B cell (primary cell): ENCODE measurements at regions not wholly inside any gene's neighbourhood (a gene's known extent, or its start where the extent isn't known, plus 50 kb on each side); places are given as distances from the start of the nearest gene placed in this dataset.
"Not testable (repeated sequence)": the region's sequence is repeated elsewhere in the genome, so short reads cannot be mapped to it uniquely, and the experiment has no call there.

Experiments
- CTCF ChIP-seq: fragments of 200-600 bp; IDR thresholded peaks from one replicate; pipeline ENCODE4 v1.8.0; 2022; ENCODE audit warnings: antibody characterized with exemption, mild to moderate bottlenecking
- EZH2 ChIP-seq: IDR thresholded peaks from 2 replicates; pipeline ENCODE4 v1.6.1; 2012; ENCODE audit warnings: borderline replicate concordance, low read depth, mild to moderate bottlenecking, moderate library complexity, low read length; ENCODE audit not compliant: insufficient read depth, poor library complexity, severe bottlenecking

GRCh38 chr2:163893444-163893843 lies 157.6 kb upstream of the FIGN start:
- not testable (repeated sequence) for TF ChIP-seq CTCF, EZH2
